ENCODE measurements at regions not wholly inside any gene's neighbourhood (a gene's known extent, or its start where the extent isn't known, plus 50 kb on each side); places are given as distances from the start of the nearest gene placed in this dataset.

DNA sequence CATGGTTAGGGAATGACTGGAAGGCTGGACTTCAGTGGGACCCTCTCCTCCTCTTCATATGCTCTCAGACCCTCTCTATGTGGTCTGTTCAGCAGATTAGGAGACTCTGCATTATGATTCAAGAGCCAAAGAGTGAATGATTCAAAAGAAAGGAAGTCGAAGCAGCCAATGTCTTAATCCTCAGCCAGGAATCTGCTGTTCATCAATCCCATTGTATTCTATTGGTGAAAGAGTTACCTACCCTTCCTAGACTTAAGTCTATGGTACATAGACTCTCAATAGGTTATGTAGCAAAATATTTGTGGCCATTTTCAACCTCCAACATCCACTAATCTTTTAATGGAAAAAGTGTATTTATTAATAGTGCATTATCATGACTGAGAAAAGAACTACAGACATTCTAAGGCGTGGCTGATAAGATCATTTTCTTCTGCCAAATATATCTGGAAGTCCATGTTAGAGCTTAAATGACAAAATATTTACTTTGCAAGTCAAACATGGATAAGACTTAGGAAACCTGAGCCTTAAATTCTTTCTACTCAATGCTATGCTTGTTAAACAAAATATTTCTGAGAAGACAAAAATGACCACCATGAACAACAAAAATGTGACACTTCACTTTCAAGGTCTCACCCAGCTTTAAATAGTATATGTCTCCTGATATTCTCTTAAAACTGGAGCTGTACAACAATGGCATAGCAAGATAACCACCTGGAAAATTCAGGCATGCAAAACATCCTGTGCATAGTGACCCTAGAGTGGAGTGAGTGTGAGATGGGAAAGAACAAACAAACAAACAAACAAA is 1100.6 kb downstream of the GALC start:
- H3K4me3 ChIP-seq (ENCODE audit: low read depth, low read length, poor library complexity, severe bottlenecking) = no peak overlapping the region
- TF ChIP-seq, protein P1, sequence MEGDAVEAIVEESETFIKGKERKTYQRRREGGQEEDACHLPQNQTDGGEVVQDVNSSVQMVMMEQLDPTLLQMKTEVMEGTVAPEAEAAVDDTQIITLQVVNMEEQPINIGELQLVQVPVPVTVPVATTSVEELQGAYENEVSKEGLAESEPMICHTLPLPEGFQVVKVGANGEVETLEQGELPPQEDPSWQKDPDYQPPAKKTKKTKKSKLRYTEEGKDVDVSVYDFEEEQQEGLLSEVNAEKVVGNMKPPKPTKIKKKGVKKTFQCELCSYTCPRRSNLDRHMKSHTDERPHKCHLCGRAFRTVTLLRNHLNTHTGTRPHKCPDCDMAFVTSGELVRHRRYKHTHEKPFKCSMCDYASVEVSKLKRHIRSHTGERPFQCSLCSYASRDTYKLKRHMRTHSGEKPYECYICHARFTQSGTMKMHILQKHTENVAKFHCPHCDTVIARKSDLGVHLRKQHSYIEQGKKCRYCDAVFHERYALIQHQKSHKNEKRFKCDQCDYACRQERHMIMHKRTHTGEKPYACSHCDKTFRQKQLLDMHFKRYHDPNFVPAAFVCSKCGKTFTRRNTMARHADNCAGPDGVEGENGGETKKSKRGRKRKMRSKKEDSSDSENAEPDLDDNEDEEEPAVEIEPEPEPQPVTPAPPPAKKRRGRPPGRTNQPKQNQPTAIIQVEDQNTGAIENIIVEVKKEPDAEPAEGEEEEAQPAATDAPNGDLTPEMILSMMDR (conservative IDR thresholded peaks at IDR 0.05; ENCODE audit: low read depth, low read length) = no peak
- TF ChIP-seq EZH2 (IDR thresholded peaks at IDR 0.05; ENCODE audit: borderline replicate concordance, low read depth, low read length, poor library complexity, severe bottlenecking) = no peak
- intact Hi-C loops (cut with micrococcal nuclease; ENCODE audit: unreplicated experiment) = no loop called here
- CTCF ChIA-PET = no interaction called here
- no peaks in the 10 kb centered on the region for H3K9me3 ChIP-seq (ENCODE audit: low read depth, low read length, poor library complexity, severe bottlenecking)
- no peak for DNase-seq (ENCODE audit: low spot score)
- no peaks in the 10 kb centered on the region for H3K27me3 ChIP-seq (replicated peaks; ENCODE audit: insufficient read depth, low read depth, low read length, poor library complexity)
- H3K4me1 ChIP-seq (ENCODE audit: insufficient read depth, low read length, poor library complexity, severe bottlenecking) = no peaks in the 10 kb centered on the region
- no peaks in the 10 kb centered on the region for H3K36me3 ChIP-seq (ENCODE audit: insufficient read depth, low read length, poor library complexity, severe bottlenecking)
- BruUV-seq (replicated peaks) = no TSS peak
- POLR2A ChIA-PET (ENCODE audit: low non-redundant PET) = no interaction called here
- H3K27ac ChIP-seq (ENCODE audit: low read depth, low read length, poor library complexity, severe bottlenecking) = no peak overlapping the region

DNA sequence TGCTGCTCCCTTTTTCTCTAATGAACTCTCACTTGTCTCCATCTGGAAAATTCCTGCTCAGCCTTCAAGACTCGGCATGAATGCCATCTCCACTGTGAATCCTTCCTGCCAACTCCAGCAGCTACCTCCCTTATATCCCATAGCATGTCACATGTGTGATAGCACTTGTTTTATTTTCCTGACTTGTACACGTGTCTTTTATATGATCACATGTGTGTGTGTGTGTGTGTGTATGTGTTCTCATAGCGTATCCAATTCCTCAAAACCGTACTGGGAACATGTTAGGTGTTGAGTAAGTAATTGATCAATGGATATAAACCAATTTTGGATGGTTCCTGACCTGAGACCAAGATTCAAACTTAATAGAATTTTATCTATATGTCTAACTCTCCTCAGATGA is 1107.7 kb downstream of the GALC start:
- Histone ChIP-seq H3K27ac (ENCODE audit: low read depth, low read length, poor library complexity, severe bottlenecking) (no peak overlapping the region), H3K27me3 (replicated peaks; ENCODE audit: insufficient read depth, low read depth, low read length, poor library complexity) (no peaks in the 10 kb centered on the region), H3K4me3 (ENCODE audit: low read depth, low read length, poor library complexity, severe bottlenecking) (no peak overlapping the region), H3K4me1 (ENCODE audit: insufficient read depth, low read length, poor library complexity, severe bottlenecking) (no peaks in the 10 kb centered on the region), H3K36me3 (ENCODE audit: insufficient read depth, low read length, poor library complexity, severe bottlenecking) (no peaks in the 10 kb centered on the region), H3K9me3 (ENCODE audit: low read depth, low read length, poor library complexity, severe bottlenecking) (no peaks in the 10 kb centered on the region)
- TF ChIP-seq, protein P1 (conservative IDR thresholded peaks at IDR 0.05; ENCODE audit: low read depth, low read length) = no peak
- no peak for TF ChIP-seq EZH2 (IDR thresholded peaks at IDR 0.05; ENCODE audit: borderline replicate concordance, low read depth, low read length, poor library complexity, severe bottlenecking)
- ChIA-PET CTCF (no interaction called here), POLR2A (ENCODE audit: low non-redundant PET) (no interaction called here)
- DNase-seq (ENCODE audit: low spot score) = no peak
- intact Hi-C loops (cut with micrococcal nuclease; ENCODE audit: unreplicated experiment) = no loop called here
- no TSS peak for BruUV-seq (replicated peaks)

DNA sequence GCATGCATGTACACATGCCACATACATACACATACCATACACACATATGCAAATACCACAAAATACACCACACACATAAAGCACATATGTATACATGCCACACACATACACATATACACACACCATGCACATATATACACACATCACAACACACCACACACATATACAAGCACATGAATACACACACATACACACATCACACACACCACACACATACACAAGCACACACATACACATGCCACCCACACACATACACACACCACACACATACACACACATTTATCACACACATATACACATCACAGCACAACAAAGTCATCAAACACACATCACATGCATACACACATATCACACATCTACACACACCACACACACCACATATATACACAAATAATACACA is 1108.5 kb downstream of the GALC start:
- no peak for TF ChIP-seq EZH2 (IDR thresholded peaks at IDR 0.05; ENCODE audit: borderline replicate concordance, low read depth, low read length, poor library complexity, severe bottlenecking)
- TF ChIP-seq, protein P1 (conservative IDR thresholded peaks at IDR 0.05; ENCODE audit: low read depth, low read length) = no peak
- no peaks in the 10 kb centered on the region for H3K4me1 ChIP-seq (ENCODE audit: insufficient read depth, low read length, poor library complexity, severe bottlenecking)
- CTCF ChIA-PET = no interaction called here
- no TSS peak for BruUV-seq (replicated peaks)
- intact Hi-C loops (cut with micrococcal nuclease; ENCODE audit: unreplicated experiment) = no loop called here
- H3K27ac ChIP-seq (ENCODE audit: low read depth, low read length, poor library complexity, severe bottlenecking) = no peak overlapping the region
- no peaks in the 10 kb centered on the region for H3K27me3 ChIP-seq (replicated peaks; ENCODE audit: insufficient read depth, low read depth, low read length, poor library complexity)
- H3K9me3 ChIP-seq (ENCODE audit: low read depth, low read length, poor library complexity, severe bottlenecking) = no peaks in the 10 kb centered on the region
- H3K36me3 ChIP-seq (ENCODE audit: insufficient read depth, low read length, poor library complexity, severe bottlenecking) = no peaks in the 10 kb centered on the region
- no peak overlapping the region for H3K4me3 ChIP-seq (ENCODE audit: low read depth, low read length, poor library complexity, severe bottlenecking)
- DNase-seq (ENCODE audit: low spot score) = no peak
- POLR2A ChIA-PET (ENCODE audit: low non-redundant PET) = no interaction called here
